Stimulated activated CD4-positive, alpha-beta T cell treated with anti-CD3 and anti-CD28 coated beads, Interleukin-2, amount 100 ng/mL, for 4 hours (primary cell): ENCODE measurements at regions not wholly inside any gene's neighbourhood (a gene's known extent, or its start where the extent isn't known, plus 50 kb on each side); places are given as distances from the start of the nearest gene placed in this dataset.
"Not testable (repeated sequence)": the region's sequence is repeated elsewhere in the genome, so short reads cannot be mapped to it uniquely, and the experiment has no call there.

Experiments used
- DNase-seq: peaks from one replicate; pipeline ENCODE4 v3.0.0-alpha.2; 2020; ENCODE audit warnings: low read depth

- DNase-seq = no peak
Observed at GRCh38 chr2:12543076-12543977, 173.4 kb upstream of the TRIB2 start.

- no peak for DNase-seq
Observed at GRCh38 chr2:12543978-12544558, 172.7 kb upstream of the TRIB2 start.

- DNase-seq = no peak
Observed at GRCh38 chr2:12547566-12548170, 169.1 kb upstream of the TRIB2 start.

GRCh38 chr2:12548906-12549305, 167.8 kb upstream of the TRIB2 start:
- DNase-seq = no peak

GRCh38 chr2:12549641-12550040, 167.1 kb upstream of the TRIB2 start:
- DNase-seq = no peak

- DNase-seq = no peak
Observed at GRCh38 chr2:12552092-12552491, 164.6 kb upstream of the TRIB2 start.

GRCh38 chr2:12554224-12555011, 162.3 kb upstream of the TRIB2 start:
- no peak for DNase-seq

GRCh38 chr2:12555012-12555645, 161.6 kb upstream of the TRIB2 start:
- DNase-seq = peak; percentile 12

GRCh38 chr2:12556762-12557161, 160.0 kb upstream of the TRIB2 start:
- DNase-seq = no peak

GRCh38 chr2:12557688-12558087, 159.0 kb upstream of the TRIB2 start:
- DNase-seq = no peak

GRCh38 chr2:12558519-12558918, 158.2 kb upstream of the TRIB2 start:
- DNase-seq = no peak

GRCh38 chr2:12560618-12561017, 156.1 kb upstream of the TRIB2 start:
- DNase-seq = no peak

GRCh38 chr2:12567411-12567810, 149.3 kb upstream of the TRIB2 start:
- DNase-seq = no peak

GRCh38 chr2:12569510-12569909, 147.2 kb upstream of the TRIB2 start:
- not testable (repeated sequence) for DNase-seq

GRCh38 chr2:12569929-12570328, 146.8 kb upstream of the TRIB2 start:
- not testable (repeated sequence) for DNase-seq

- DNase-seq = no peak
Observed at GRCh38 chr2:12577091-12577490, 139.6 kb upstream of the TRIB2 start.

- DNase-seq = no peak
Observed at GRCh38 chr2:12577567-12578253, 139.0 kb upstream of the TRIB2 start.

GRCh38 chr2:12579018-12579417, 137.7 kb upstream of the TRIB2 start:
- DNase-seq = no peak

GRCh38 chr2:12584338-12584737, 132.4 kb upstream of the TRIB2 start:
- DNase-seq = no peak

- no peak for DNase-seq
Observed at GRCh38 chr2:12585784-12586183, 131.0 kb upstream of the TRIB2 start.

- no peak for DNase-seq
Observed at GRCh38 chr2:12587228-12587627, 129.5 kb upstream of the TRIB2 start.
